Caco-2 (cell line): ENCODE measurements at regions not wholly inside any gene's neighbourhood (a gene's known extent, or its start where the extent isn't known, plus 50 kb on each side); places are given as distances from the start of the nearest gene placed in this dataset.

Source experiments
- BruUV-seq: library from RNA; stranded (reverse); fragments of 400-500 nt; replicated peaks from 2 replicates; lab custom pipeline; 2021; lab: Mats Ljungman, UMichigan
- CTCF ChIA-PET: fragments of 300-600 bp; sonication (Branson Sonifier 250); formaldehyde crosslinking; loops from one replicate; lab custom pipeline; 2022; ENCODE audit warnings: antibody characterized with exemption; lab: Charles Lee
- POLR2A ChIA-PET: fragments of 300-600 bp; sonication (Branson Sonifier 250); formaldehyde crosslinking; loops from one replicate; lab custom pipeline; 2022; ENCODE audit warnings: antibody characterized with exemption; lab: Charles Lee
- DNase-seq, 2 experiments: peaks; one replicate each; pipeline versions ENCODE4 v3.0.0 to v3.0.0-alpha.2; 2020 to 2022
- H3K27me3 ChIP-seq: replicated peaks from 2 replicates; pipeline ENCODE4 v1.6.0; 2011; ENCODE audit warnings: low read length; ENCODE audit not compliant: control insufficient read depth, insufficient read depth
- H3K36me3 ChIP-seq: 2 replicates; pipeline ENCODE4 v1.5.1; 2011; ENCODE audit warnings: low read length; ENCODE audit not compliant: control insufficient read depth, insufficient read depth
- H3K4me1 ChIP-seq: fragments of 250-450 bp; sonication (Bioruptor Pico); 2 replicates; pipeline ENCODE4 v1.5.1; 2020; ENCODE audit warnings: mild to moderate bottlenecking
- H3K4me3 ChIP-seq: 2 replicates; pipeline ENCODE4 v1.5.1; 2011; ENCODE audit warnings: low read depth, mild to moderate bottlenecking, control low read depth, low read length
- H3K9me3 ChIP-seq: fragments of 250-450 bp; sonication (Bioruptor Pico); 2 replicates; pipeline ENCODE4 v1.5.1; 2020; ENCODE audit warnings: mild to moderate bottlenecking, moderate library complexity
- H3K27ac Mint-ChIP-seq: one replicate; pipeline ENCODE4 v1.8.0; 2022; ENCODE audit warnings: mixed read lengths; ENCODE audit not compliant: unreplicated experiment
- H3K27me3 Mint-ChIP-seq: one replicate; pipeline ENCODE4 v1.8.0; 2022; ENCODE audit warnings: mixed read lengths; ENCODE audit not compliant: insufficient read depth, unreplicated experiment
- H3K36me3 Mint-ChIP-seq: one replicate; pipeline ENCODE4 v1.8.0; 2022; ENCODE audit warnings: mild to moderate bottlenecking, mixed read lengths; ENCODE audit not compliant: insufficient read depth, unreplicated experiment
- H3K4me1 Mint-ChIP-seq: one replicate; pipeline ENCODE4 v1.8.0; 2022; ENCODE audit warnings: low read depth, mixed read lengths; ENCODE audit not compliant: unreplicated experiment
- H3K4me3 Mint-ChIP-seq: one replicate; pipeline ENCODE4 v1.8.0; 2022; ENCODE audit warnings: mild to moderate bottlenecking, moderate library complexity, mixed read lengths; ENCODE audit not compliant: unreplicated experiment
- H3K9me3 Mint-ChIP-seq: one replicate; pipeline ENCODE4 v1.8.0; 2022; ENCODE audit warnings: mixed read lengths; ENCODE audit not compliant: unreplicated experiment
- CTCF ChIP-seq, 2 experiments: fragments of 200-600 bp in 1 of 2; IDR thresholded peaks; 1 replicate in 1 of 2; 2 replicates in 1 of 2; pipeline versions ENCODE4 v1.5.1 to v1.8.0; 2011 to 2022; ENCODE audit warnings: antibody characterized with exemption in 1 of 2, control low read depth in 1 of 2, inconsistent platforms in 1 of 2, low read depth in 1 of 2, low read length in 1 of 2, mild to moderate bottlenecking in 1 of 2, moderate library complexity in 1 of 2; ENCODE audit not compliant: insufficient read depth in 1 of 2, severe bottlenecking in 1 of 2, unreplicated experiment in 1 of 2
- intact Hi-C: fragments of 100-400 bp; cut with micrococcal nuclease; formaldehyde crosslinking; loops from one replicate; pipeline ENCODE4 v1.10.0; 2022; ENCODE audit not compliant: unreplicated experiment

- no TSS peak for BruUV-seq
- Histone ChIP-seq H3K27me3 (no peaks in the 10 kb centered on the region), H3K4me1 (no peaks in the 10 kb centered on the region), H3K4me3 (no peak overlapping the region), H3K36me3 (no peaks in the 10 kb centered on the region), H3K9me3 (no peaks in the 10 kb centered on the region)
- Mint-ChIP-seq H3K36me3 (no peaks in the 10 kb centered on the region), H3K4me3 (no peak overlapping the region), H3K27ac (no peak overlapping the region), H3K4me1 (no peaks in the 10 kb centered on the region), H3K9me3 (no peaks in the 10 kb centered on the region), H3K27me3 (no peaks in the 10 kb centered on the region)
- CTCF ChIA-PET = no interaction called here
- no peak for TF ChIP-seq CTCF (IDR thresholded peaks at IDR 0.05; ENCODE audit: insufficient read depth in 1 of 2, low read depth in 1 of 2, low read length in 1 of 2, severe bottlenecking in 1 of 2, unreplicated experiment in 1 of 2)
- POLR2A ChIA-PET = no interaction called here
- DNase-seq = no peak
- intact Hi-C loops = no loop called here
Measured at GRCh38 chr18:78647018-78647417, 332.6 kb upstream of the SALL3 start.

- H3K27me3 ChIP-seq = no peaks in the 10 kb centered on the region
- Mint-ChIP-seq H3K27ac (no peak overlapping the region), H3K9me3 (no peaks in the 10 kb centered on the region), H3K4me1 (no peaks in the 10 kb centered on the region), H3K27me3 (no peaks in the 10 kb centered on the region), H3K36me3 (no peaks in the 10 kb centered on the region), H3K4me3 (no peak overlapping the region)
- BruUV-seq = no TSS peak
- TF ChIP-seq CTCF (IDR thresholded peaks at IDR 0.05; ENCODE audit: insufficient read depth in 1 of 2, low read depth in 1 of 2, low read length in 1 of 2, severe bottlenecking in 1 of 2, unreplicated experiment in 1 of 2) = no peak
- no peaks in the 10 kb centered on the region for H3K36me3 ChIP-seq
- H3K4me1 ChIP-seq = no peaks in the 10 kb centered on the region
- no peak overlapping the region for H3K4me3 ChIP-seq
- ChIA-PET CTCF (no interaction called here), POLR2A (no interaction called here)
- no peak for DNase-seq
- no peaks in the 10 kb centered on the region for H3K9me3 ChIP-seq
- intact Hi-C loops = no loop called here
Measured at GRCh38 chr18:78649421-78649820, 330.2 kb upstream of the SALL3 start.

GRCh38 chr18:78650926-78651325 lies 328.7 kb upstream of the SALL3 start:
- POLR2A ChIA-PET = no interaction called here
- TF ChIP-seq CTCF (IDR thresholded peaks at IDR 0.05; ENCODE audit: insufficient read depth in 1 of 2, low read depth in 1 of 2, low read length in 1 of 2, severe bottlenecking in 1 of 2, unreplicated experiment in 1 of 2) = no peak
- H3K4me3 ChIP-seq = no peak overlapping the region
- Mint-ChIP-seq H3K27me3 (no peaks in the 10 kb centered on the region), H3K4me1 (no peaks in the 10 kb centered on the region), H3K9me3 (no peaks in the 10 kb centered on the region), H3K36me3 (no peaks in the 10 kb centered on the region), H3K27ac (no peak overlapping the region), H3K4me3 (no peak overlapping the region)
- intact Hi-C loops = no loop called here
- H3K27me3 ChIP-seq = no peaks in the 10 kb centered on the region
- no peaks in the 10 kb centered on the region for H3K4me1 ChIP-seq
- no TSS peak for BruUV-seq
- H3K36me3 ChIP-seq = no peaks in the 10 kb centered on the region
- H3K9me3 ChIP-seq = no peaks in the 10 kb centered on the region
- CTCF ChIA-PET = no interaction called here
- no peak for DNase-seq
